Progenitor cell of endocrine pancreas (in vitro differentiated cells): ENCODE measurements at regions not wholly inside any gene's neighbourhood (a gene's known extent, or its start where the extent isn't known, plus 50 kb on each side); places are given as distances from the start of the nearest gene placed in this dataset.

Source experiments
- DNase-seq: peaks from one replicate; pipeline ENCODE4 v3.0.0; 2021; ENCODE audit warnings: low spot score; ENCODE audit not compliant: unreplicated experiment
- H3K27ac Mint-ChIP-seq: 2 replicates; pipeline ENCODE4 v1.8.0; 2021; ENCODE audit warnings: mild to moderate bottlenecking, moderate library complexity, mixed read lengths
- H3K27me3 Mint-ChIP-seq: 2 replicates; pipeline ENCODE4 v1.8.0; 2021; ENCODE audit warnings: mixed read lengths
- H3K36me3 Mint-ChIP-seq: 2 replicates; pipeline ENCODE4 v1.8.0; 2022; ENCODE audit warnings: mixed read lengths; ENCODE audit not compliant: insufficient read depth
- H3K4me1 Mint-ChIP-seq: 2 replicates; pipeline ENCODE4 v1.8.0; 2021; ENCODE audit warnings: low read depth, mixed read lengths
- H3K4me3 Mint-ChIP-seq: 2 replicates; pipeline ENCODE4 v1.8.0; 2021; ENCODE audit warnings: low read depth, mild to moderate bottlenecking, moderate library complexity, mixed read lengths
- H3K9me3 Mint-ChIP-seq: 2 replicates; pipeline ENCODE4 v1.8.0; 2021; ENCODE audit warnings: low read depth, mixed read lengths
- CTCF ChIP-seq: fragments of 200-600 bp; sonication (generic); IDR thresholded peaks from one replicate; pipeline ENCODE4 v1.5.0; 2021; ENCODE audit warnings: antibody characterized with exemption, mild to moderate bottlenecking; ENCODE audit not compliant: unreplicated experiment

DNA sequence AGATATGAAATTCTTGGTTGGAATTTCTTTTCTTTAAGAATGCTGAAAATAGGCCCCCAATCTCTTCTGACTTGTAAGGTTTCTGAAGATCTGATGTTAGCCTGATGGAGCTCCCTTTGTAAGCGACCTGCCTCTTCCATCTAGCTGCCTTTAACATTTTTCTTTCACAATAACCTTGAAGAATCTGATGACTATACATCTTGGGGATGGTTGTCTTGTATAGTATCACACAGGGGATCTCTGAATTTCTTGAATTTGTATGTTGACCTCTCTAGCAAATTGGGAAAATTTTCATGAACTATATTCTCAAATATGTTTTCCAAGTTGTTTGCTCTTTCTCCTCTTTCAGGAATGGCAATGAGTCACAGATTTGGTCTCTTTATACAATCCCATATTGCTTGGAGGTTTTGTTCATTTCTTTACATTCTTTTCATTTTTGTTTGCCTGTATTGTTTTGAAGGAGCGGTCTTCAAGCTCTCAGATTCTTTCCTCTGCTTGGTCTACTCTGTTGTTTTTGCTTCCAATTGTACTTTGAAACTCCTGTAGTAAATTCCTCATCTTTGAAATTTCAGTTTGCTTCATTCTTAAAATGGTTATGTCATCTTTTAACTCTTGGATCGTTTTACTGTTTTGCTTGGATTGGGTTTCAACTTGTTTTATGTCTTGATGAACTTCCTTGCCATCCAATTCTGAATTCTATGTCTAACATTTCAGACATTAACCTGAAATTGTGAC lies 245.2 kb upstream of the TARS1 start:
- Mint-ChIP-seq H3K27me3 (no peaks in the 10 kb centered on the region), H3K36me3 (peaks cover 1% of the 10 kb centered on the region)

DNA sequence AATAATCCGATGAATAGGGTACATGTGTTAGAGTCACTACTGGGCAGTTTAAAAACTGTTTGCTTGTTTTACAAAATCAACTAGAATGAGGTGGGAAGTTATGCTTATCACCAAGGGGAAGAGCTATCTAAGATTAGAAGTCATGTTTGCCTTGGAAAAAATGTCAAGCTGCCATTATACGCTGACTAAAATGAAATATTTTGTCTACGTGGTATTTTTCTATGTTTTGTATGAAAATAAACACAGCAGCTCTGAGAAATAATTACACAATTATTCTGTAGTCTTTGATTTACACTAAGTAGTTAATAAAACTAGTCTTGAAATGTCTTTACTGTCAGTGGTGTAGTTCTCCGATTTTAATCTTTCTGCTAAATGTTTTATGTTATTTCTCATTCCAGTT lies 241.9 kb upstream of the TARS1 start:
- no peak overlapping the region for H3K4me3 Mint-ChIP-seq
- H3K27ac Mint-ChIP-seq, result no peak overlapping the region
- peaks cover 8% of the 10 kb centered on the region for H3K9me3 Mint-ChIP-seq
- no peaks in the 10 kb centered on the region for H3K27me3 Mint-ChIP-seq
- no peak for TF ChIP-seq CTCF
- H3K36me3 Mint-ChIP-seq, result peaks cover 1% of the 10 kb centered on the region
- H3K4me1 Mint-ChIP-seq, result peaks cover 16% of the 10 kb centered on the region
- no peak for DNase-seq

More for the DNA sequence above, 245.2 kb upstream of the TARS1 start:
- peaks cover 14% of the 10 kb centered on the region for H3K9me3 Mint-ChIP-seq
- H3K27ac Mint-ChIP-seq, result no peak overlapping the region
- TF ChIP-seq CTCF, result no peak
- DNase-seq, result no peak
- H3K4me1 Mint-ChIP-seq, result peaks cover 9% of the 10 kb centered on the region
- H3K4me3 Mint-ChIP-seq, result no peak overlapping the region

DNA sequence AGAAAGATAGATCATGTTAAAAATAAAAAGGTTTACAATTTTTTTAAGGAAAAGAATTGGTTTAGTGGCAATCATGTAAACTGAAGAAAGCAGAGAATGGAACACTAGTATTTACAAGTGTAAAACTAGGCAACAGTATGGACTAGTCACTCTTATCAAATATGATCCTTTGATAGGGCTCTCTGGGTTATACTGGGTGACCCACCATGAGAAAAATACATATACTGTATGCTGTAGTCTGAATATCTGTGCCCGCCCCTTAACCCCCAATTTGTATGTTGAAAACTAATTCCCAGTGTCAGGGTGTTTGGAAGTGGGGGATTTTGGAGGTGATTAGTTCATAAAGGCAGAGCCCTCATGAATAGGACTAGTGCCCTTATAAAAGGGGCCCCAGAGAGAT lies 236.8 kb upstream of the TARS1 start:
- H3K27me3 Mint-ChIP-seq, result no peaks in the 10 kb centered on the region
- no peak for TF ChIP-seq CTCF
- H3K4me1 Mint-ChIP-seq, result peaks cover 27% of the 10 kb centered on the region
- no peak for DNase-seq
- H3K9me3 Mint-ChIP-seq, result peaks cover 5% of the 10 kb centered on the region
- no peak overlapping the region for H3K27ac Mint-ChIP-seq
- H3K36me3 Mint-ChIP-seq, result no peaks in the 10 kb centered on the region
- H3K4me3 Mint-ChIP-seq, result no peak overlapping the region

DNA sequence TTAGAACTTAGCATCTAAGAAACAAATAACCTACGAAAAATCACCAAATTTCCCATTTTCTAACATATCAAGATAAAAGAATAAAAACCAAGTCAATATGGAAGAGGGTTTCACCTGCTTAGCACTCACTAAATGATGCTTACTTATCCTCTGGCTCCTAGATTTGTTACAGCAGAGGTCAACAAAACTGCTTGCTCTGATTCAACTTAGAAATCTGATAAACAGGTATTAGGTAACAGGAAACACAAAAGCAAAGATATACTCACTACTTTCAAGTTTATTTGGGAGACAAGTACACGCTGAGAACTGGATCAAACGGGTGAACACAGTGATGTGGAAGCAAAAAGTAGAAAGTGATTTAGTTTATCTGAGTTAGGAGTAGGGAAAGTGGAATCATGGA lies 235.7 kb upstream of the TARS1 start:
- Mint-ChIP-seq H3K9me3 (peaks cover 5% of the 10 kb centered on the region), H3K4me1 (peaks cover 22% of the 10 kb centered on the region), H3K4me3 (no peak overlapping the region), H3K27me3 (no peaks in the 10 kb centered on the region), H3K27ac (no peak overlapping the region), H3K36me3 (no peaks in the 10 kb centered on the region)
- no peak for TF ChIP-seq CTCF
- DNase-seq, result no peak

DNA sequence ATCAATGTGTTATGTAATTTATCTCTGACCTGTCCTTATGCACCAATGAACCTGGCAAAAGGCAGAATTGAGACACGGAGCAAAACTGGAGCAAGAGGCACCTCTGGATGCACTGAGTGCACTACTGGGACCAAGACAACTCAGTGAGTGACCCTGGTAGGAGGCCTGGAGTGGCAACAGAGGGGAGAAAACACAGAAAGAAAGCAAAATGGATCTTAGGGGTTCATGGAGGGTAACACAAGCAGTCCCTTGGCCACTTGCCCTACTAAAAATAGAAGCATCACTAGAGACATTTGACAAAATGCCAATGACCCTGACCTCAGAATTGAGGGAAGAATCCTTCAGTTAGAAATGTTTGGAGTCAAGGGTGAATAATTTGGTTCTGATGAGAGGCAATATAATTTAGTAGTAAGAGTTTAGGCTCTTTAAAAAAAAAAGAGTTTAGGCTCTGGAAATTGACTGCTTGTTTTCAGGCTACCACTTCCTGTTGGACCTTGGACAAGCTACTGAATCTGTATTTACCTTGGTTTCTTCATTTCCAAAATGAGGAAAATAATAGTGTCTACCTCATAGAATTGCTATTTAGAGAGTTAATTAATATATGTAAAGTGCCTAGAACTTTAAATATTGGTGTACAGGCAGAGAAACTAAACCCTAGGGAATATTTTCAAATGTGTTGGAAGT lies 234.9 kb upstream of the TARS1 start:
- TF ChIP-seq CTCF, result no peak
- no peak overlapping the region for H3K27ac Mint-ChIP-seq
- H3K27me3 Mint-ChIP-seq, result no peaks in the 10 kb centered on the region
- DNase-seq, result no peak
- no peaks in the 10 kb centered on the region for H3K36me3 Mint-ChIP-seq
- peaks cover 5% of the 10 kb centered on the region for H3K9me3 Mint-ChIP-seq
- peaks cover 18% of the 10 kb centered on the region for H3K4me1 Mint-ChIP-seq
- H3K4me3 Mint-ChIP-seq, result no peak overlapping the region
